Activated naive CD4-positive, alpha-beta T cell treated with anti-CD3 and anti-CD28 coated beads, Interleukin-2, amount 50 U/mL, for 24 hours (primary cell): ENCODE measurements at regions not wholly inside any gene's neighbourhood (a gene's known extent, or its start where the extent isn't known, plus 50 kb on each side); places are given as distances from the start of the nearest gene placed in this dataset.

Experiments
- H3K27ac Mint-ChIP-seq: one replicate; pipeline ENCODE4 v1.8.0; 2021; ENCODE audit warnings: mild to moderate bottlenecking, mixed read lengths
- H3K27me3 Mint-ChIP-seq: one replicate; pipeline ENCODE4 v1.8.0; 2021; ENCODE audit warnings: mixed read lengths
- H3K36me3 Mint-ChIP-seq: one replicate; pipeline ENCODE4 v1.8.0; 2021; ENCODE audit warnings: mixed read lengths
- H3K4me1 Mint-ChIP-seq: one replicate; pipeline ENCODE4 v1.8.0; 2021; ENCODE audit warnings: mixed read lengths
- H3K4me3 Mint-ChIP-seq: one replicate; pipeline ENCODE4 v1.8.0; 2021; ENCODE audit warnings: mild to moderate bottlenecking, mixed read lengths
- H3K9me3 Mint-ChIP-seq: one replicate; pipeline ENCODE4 v1.8.0; 2021; ENCODE audit warnings: mixed read lengths

DNA sequence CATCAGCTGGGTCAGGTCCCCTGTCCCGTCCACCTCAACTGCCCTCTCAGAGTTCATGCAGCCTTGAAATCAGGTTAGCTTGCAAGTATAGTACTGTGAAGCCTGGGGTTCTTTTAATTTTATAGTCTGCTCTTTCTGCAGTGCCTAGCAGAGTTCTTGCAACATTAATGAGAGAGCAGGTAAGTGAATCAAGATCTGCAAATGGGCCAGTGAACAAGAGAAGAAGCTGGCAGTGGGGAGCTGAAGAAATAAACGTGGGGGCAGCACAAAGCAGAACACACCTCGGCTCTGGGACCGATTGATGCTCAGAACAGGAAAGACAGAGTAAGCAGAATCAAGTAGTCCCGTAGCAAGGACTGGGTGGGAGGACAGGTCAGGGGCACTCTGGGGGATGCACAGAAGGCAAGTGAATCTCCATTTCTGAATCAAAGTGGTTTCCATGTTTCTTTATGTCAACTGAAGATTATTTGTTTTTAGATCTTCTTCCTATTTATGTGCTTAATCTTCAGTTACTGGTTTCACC lies 675.5 kb downstream of the RNF144A start:
- H3K27ac Mint-ChIP-seq, result no peak overlapping the region
- no peaks in the 10 kb centered on the region for H3K27me3 Mint-ChIP-seq
- peaks cover 20% of the 10 kb centered on the region for H3K4me1 Mint-ChIP-seq
- no peaks in the 10 kb centered on the region for H3K9me3 Mint-ChIP-seq
- no peak overlapping the region for H3K4me3 Mint-ChIP-seq
- no peaks in the 10 kb centered on the region for H3K36me3 Mint-ChIP-seq

GRCh38 chr2:7593360-7593759 lies 676.1 kb downstream of the RNF144A start:
- Mint-ChIP-seq H3K4me1 (peaks cover 16% of the 10 kb centered on the region), H3K27me3 (no peaks in the 10 kb centered on the region), H3K9me3 (no peaks in the 10 kb centered on the region), H3K36me3 (no peaks in the 10 kb centered on the region), H3K27ac (no peak overlapping the region), H3K4me3 (no peak overlapping the region)

DNA sequence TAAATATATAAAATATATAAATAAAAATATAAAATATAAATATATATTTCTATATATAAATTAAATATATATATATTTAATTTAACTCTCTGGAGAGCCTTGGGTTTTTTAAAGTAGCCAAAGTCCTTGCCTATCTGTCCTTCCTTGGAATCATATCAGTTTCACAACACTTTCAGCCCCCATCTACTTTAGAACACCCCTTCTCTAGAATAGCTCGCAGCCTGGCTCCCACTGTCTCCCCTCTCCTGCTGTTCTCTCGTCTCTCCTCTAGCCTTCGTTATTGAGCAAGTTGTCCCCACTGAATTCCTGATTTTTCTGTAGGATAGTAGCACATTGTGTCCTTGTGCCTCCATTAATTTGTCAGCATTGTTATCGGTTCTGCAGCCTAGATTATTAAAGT lies 677.0 kb downstream of the RNF144A start:
- H3K9me3 Mint-ChIP-seq, result no peaks in the 10 kb centered on the region

GRCh38 chr2:7595206-7595605 lies 678.0 kb downstream of the RNF144A start:
- Mint-ChIP-seq H3K4me1 (peaks cover 12% of the 10 kb centered on the region), H3K4me3 (no peak overlapping the region), H3K36me3 (no peaks in the 10 kb centered on the region), H3K27me3 (no peaks in the 10 kb centered on the region), H3K27ac (no peak overlapping the region), H3K9me3 (peaks cover 6% of the 10 kb centered on the region)

More for the DNA sequence above, 677.0 kb downstream of the RNF144A start:
- no peak overlapping the region for H3K4me3 Mint-ChIP-seq
- peaks cover 12% of the 10 kb centered on the region for H3K4me1 Mint-ChIP-seq
- H3K27ac Mint-ChIP-seq, result no peak overlapping the region
- no peaks in the 10 kb centered on the region for H3K36me3 Mint-ChIP-seq
- H3K27me3 Mint-ChIP-seq, result no peaks in the 10 kb centered on the region

GRCh38 chr2:7598402-7598801 lies 681.2 kb downstream of the RNF144A start:
- Mint-ChIP-seq H3K9me3 (peaks cover 6% of the 10 kb centered on the region), H3K27me3 (no peaks in the 10 kb centered on the region), H3K4me3 (no peak overlapping the region), H3K4me1 (no peaks in the 10 kb centered on the region), H3K27ac (no peak overlapping the region), H3K36me3 (no peaks in the 10 kb centered on the region)

DNA sequence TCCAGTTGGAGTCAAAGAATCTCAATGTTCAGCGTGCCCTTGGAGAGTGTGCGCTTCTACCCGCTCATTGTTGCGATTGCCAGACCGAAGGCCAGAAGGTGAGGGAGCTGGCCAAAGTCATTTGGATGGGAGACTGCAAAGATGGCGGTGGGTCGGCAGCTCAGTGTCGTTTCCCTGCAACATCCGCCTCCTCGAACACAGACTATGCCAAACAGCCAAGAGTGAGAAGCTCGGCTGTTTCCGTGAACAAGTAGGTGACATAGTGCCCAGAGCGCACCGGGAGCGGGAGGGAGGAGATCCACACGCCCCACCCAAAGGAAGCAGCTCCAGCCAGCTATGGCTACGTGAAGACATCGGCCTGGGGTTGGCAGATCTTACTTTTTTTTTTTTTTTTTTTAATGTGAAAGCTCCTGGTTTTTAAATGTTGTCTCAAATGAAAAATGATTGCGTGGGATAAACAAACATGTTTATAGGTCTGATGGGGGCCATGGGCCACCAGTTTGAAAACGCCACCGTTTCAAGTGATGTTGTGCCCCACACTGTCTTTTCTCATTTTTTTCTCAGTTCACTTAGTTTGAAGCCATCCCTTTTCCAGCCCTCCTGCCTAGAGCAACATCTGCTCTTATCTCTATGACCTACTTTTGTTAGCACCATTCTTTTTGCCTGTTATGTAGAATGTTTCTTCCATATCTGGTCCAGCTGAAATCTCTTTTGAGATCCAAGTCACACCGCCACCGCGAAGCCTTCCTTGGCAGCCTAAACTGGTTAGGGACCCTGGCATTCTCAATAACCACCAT lies 682.4 kb downstream of the RNF144A start:
- Mint-ChIP-seq H3K4me1 (no peaks in the 10 kb centered on the region), H3K4me3 (no peak overlapping the region), H3K36me3 (no peaks in the 10 kb centered on the region), H3K27me3 (no peaks in the 10 kb centered on the region), H3K9me3 (peaks cover 6% of the 10 kb centered on the region), H3K27ac (no peak overlapping the region)

- H3K9me3 Mint-ChIP-seq, result peaks cover 6% of the 10 kb centered on the region
- no peak overlapping the region for H3K4me3 Mint-ChIP-seq
- no peak overlapping the region for H3K27ac Mint-ChIP-seq
- H3K4me1 Mint-ChIP-seq, result no peaks in the 10 kb centered on the region
- no peaks in the 10 kb centered on the region for H3K36me3 Mint-ChIP-seq
- H3K27me3 Mint-ChIP-seq, result no peaks in the 10 kb centered on the region
Observed at GRCh38 chr2:7601990-7602389, 684.8 kb downstream of the RNF144A start.

DNA sequence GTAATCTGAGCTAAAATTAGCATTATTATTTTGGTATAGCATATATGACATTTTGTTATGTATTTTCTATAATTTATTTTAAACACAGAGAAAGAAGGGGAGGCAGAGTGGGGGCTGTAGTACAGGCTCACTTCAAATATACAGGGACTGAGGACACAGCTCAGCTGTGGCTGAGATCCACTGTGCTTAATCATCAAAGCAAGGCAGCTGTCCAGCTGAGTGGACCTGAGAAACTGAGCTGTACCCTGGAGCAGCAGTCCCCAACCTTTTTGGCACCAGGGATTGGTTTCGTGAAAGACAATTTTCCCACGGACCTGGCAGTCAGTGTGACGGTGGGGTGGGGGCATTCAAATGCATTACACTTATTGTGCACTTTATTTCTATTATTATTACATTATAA lies 687.2 kb downstream of the RNF144A start:
- Mint-ChIP-seq H3K36me3 (no peaks in the 10 kb centered on the region), H3K4me1 (peaks cover 4% of the 10 kb centered on the region), H3K27ac (no peak overlapping the region), H3K27me3 (no peaks in the 10 kb centered on the region), H3K4me3 (no peak overlapping the region), H3K9me3 (peaks cover 6% of the 10 kb centered on the region)

- H3K4me1 Mint-ChIP-seq, result peaks cover 24% of the 10 kb centered on the region
- no peaks in the 10 kb centered on the region for H3K36me3 Mint-ChIP-seq
- H3K9me3 Mint-ChIP-seq, result no peaks in the 10 kb centered on the region
- H3K27ac Mint-ChIP-seq, result no peak overlapping the region
- H3K4me3 Mint-ChIP-seq, result no peak overlapping the region
- H3K27me3 Mint-ChIP-seq, result no peaks in the 10 kb centered on the region
Observed at GRCh38 chr2:7607441-7608173, 690.4 kb downstream of the RNF144A start.

DNA sequence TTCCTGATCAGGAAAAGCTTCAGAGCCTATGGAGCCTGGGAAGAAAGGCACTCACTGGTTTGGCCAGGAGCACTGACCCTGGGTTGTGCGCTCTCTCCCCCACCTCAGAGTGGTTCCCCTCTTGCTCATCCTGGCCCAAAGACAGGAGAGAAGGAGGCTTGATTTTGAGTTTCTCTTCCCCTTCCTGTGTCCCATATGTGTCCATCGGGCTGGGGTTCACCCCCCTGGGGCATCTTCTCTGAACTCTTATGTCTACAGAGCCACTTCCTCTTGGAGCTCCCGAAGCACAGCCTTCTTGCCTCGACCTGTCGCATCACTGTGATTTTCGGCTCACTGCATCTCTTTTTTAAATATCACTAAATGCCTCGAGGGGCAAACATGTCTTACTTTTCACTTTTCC lies 692.3 kb downstream of the RNF144A start:
- Mint-ChIP-seq H3K27ac (no peak overlapping the region), H3K4me3 (no peak overlapping the region), H3K27me3 (no peaks in the 10 kb centered on the region), H3K4me1 (peaks cover 24% of the 10 kb centered on the region), H3K9me3 (no peaks in the 10 kb centered on the region), H3K36me3 (no peaks in the 10 kb centered on the region)

GRCh38 chr2:7609974-7610373 lies 692.8 kb downstream of the RNF144A start:
- no peak overlapping the region for H3K4me3 Mint-ChIP-seq
- no peaks in the 10 kb centered on the region for H3K36me3 Mint-ChIP-seq
- H3K9me3 Mint-ChIP-seq, result no peaks in the 10 kb centered on the region
- peaks cover 24% of the 10 kb centered on the region for H3K4me1 Mint-ChIP-seq
- peak overlapping the region; percentile 7 for H3K27ac Mint-ChIP-seq
- no peaks in the 10 kb centered on the region for H3K27me3 Mint-ChIP-seq

- H3K9me3 Mint-ChIP-seq, result no peaks in the 10 kb centered on the region
Observed at GRCh38 chr2:7611750-7612149, 694.5 kb downstream of the RNF144A start.

GRCh38 chr2:7612969-7613368 lies 695.8 kb downstream of the RNF144A start:
- no peaks in the 10 kb centered on the region for H3K9me3 Mint-ChIP-seq
- H3K4me3 Mint-ChIP-seq, result no peak overlapping the region
- no peaks in the 10 kb centered on the region for H3K36me3 Mint-ChIP-seq
- H3K27me3 Mint-ChIP-seq, result no peaks in the 10 kb centered on the region
- H3K4me1 Mint-ChIP-seq, result peaks cover 24% of the 10 kb centered on the region
- H3K27ac Mint-ChIP-seq, result no peak overlapping the region

More at GRCh38 chr2:7611750-7612149, 694.5 kb downstream of the RNF144A start:
- peaks cover 24% of the 10 kb centered on the region for H3K4me1 Mint-ChIP-seq
- H3K27ac Mint-ChIP-seq, result no peak overlapping the region
- no peak overlapping the region for H3K4me3 Mint-ChIP-seq
- no peaks in the 10 kb centered on the region for H3K27me3 Mint-ChIP-seq
- no peaks in the 10 kb centered on the region for H3K36me3 Mint-ChIP-seq

DNA sequence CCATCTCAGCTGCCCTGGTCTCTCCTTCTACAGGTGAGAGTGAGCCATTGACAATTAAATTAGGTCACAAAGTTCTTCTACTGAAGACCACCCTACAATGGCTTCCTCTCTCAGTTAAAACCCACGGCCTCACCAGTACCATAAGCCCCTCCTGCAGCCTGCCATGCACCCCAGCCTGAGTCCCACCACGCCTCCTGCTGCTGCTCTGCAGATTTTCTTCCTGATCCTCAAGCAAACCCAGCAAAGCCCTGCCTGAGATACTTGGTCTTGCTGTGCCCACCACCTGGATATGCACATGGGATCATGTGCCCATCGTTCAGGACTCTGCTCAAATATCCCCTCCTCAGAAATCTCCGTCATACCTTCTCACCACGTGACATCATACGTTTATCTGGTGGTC lies 696.6 kb downstream of the RNF144A start:
- Mint-ChIP-seq H3K9me3 (no peaks in the 10 kb centered on the region), H3K4me3 (no peak overlapping the region), H3K27me3 (no peaks in the 10 kb centered on the region), H3K27ac (no peak overlapping the region), H3K36me3 (no peaks in the 10 kb centered on the region), H3K4me1 (peaks cover 21% of the 10 kb centered on the region)

GRCh38 chr2:7618031-7618430 lies 700.8 kb downstream of the RNF144A start:
- Mint-ChIP-seq H3K4me1 (no peaks in the 10 kb centered on the region), H3K27ac (no peak overlapping the region), H3K9me3 (peaks cover 6% of the 10 kb centered on the region), H3K27me3 (no peaks in the 10 kb centered on the region), H3K36me3 (no peaks in the 10 kb centered on the region), H3K4me3 (no peak overlapping the region)
